Suprapubic skin (tissue), 4 donors: ENCODE measurements at regions not wholly inside any gene's neighbourhood (a gene's known extent, or its start where the extent isn't known, plus 50 kb on each side); places are given as distances from the start of the nearest gene placed in this dataset.

ENCODE experiments used
- CTCF ChIP-seq, 2 donors: fragments of 200-600 bp in 1 of 2; fragments of 450-650 bp in 1 of 2; sonication (generic) in 1 of 2; IDR thresholded peaks; one replicate each; pipeline ENCODE4 v1.5.1; 2016 to 2019; ENCODE audit warnings: antibody characterized with exemption in 2 of 2, mild to moderate bottlenecking in 1 of 2, moderate library complexity in 1 of 2
- EP300 ChIP-seq: sonication (generic); formaldehyde crosslinking; IDR thresholded peaks from one replicate; pipeline ENCODE4 v1.6.1; 2017; ENCODE audit warnings: antibody characterized with exemption
- POLR2A ChIP-seq, 2 donors: fragments of 450-650 bp; IDR thresholded peaks; one replicate each; pipeline ENCODE4 v1.6.1; 2017; ENCODE audit warnings: antibody characterized with exemption in 2 of 2, mild to moderate bottlenecking in 2 of 2, moderate library complexity in 2 of 2
- POLR2AphosphoS5 ChIP-seq, 3 donors: sonication (generic); formaldehyde crosslinking; IDR thresholded peaks; one replicate each; pipeline ENCODE4 v1.6.1; 2017; ENCODE audit warnings: antibody characterized with exemption in 3 of 3

GRCh38 chr11:91244912-91245311 lies 979.7 kb upstream of the FAT3 start:
- TF ChIP-seq CTCF (IDR thresholded peaks at IDR 0.05): no peak
- no peak for TF ChIP-seq POLR2A (IDR thresholded peaks at IDR 0.05)
- no peak for TF ChIP-seq EP300
- no peak for TF ChIP-seq POLR2AphosphoS5 (IDR thresholded peaks at IDR 0.05)
